ENCODE measurements at regions not wholly inside any gene's neighbourhood (a gene's known extent, or its start where the extent isn't known, plus 50 kb on each side); places are given as distances from the start of the nearest gene placed in this dataset.
A peak's percentile ranks its signal among the peaks of the same experiment; 100 is the strongest.

DNA sequence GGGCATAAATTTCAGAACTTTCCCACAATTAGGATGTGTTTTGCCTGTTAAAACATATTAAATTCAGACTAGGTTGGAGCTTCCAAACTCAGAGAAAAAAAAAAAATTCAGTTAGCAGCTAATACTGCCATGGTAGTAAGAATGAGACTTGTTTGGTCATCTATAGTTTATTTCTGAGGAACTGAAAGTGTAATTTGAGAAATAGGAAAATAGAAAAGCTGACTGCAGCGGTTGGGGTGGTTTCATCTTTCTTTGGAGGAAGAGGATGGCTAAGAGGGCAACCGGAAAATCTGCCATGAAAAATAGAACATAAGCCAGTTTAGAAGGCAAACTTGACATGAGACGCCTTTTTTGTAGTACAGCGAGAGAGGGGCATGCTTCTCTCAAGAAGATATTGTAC lies 371.2 kb upstream of the ROBO2 start:
- H3K79me2 ChIP-seq (ENCODE audit: low read length), result no peaks in the 10 kb centered on the region
- no peaks in the 10 kb centered on the region for H3K9me2 ChIP-seq (replicated peaks; ENCODE audit: low read length)
- CTCF ChIA-PET, result no interaction called here
- TF ChIP-seq EZH2 (IDR thresholded peaks at IDR 0.05; ENCODE audit: low read length, unreplicated experiment), result no peak
- TF ChIP-seq, protein P1, sequence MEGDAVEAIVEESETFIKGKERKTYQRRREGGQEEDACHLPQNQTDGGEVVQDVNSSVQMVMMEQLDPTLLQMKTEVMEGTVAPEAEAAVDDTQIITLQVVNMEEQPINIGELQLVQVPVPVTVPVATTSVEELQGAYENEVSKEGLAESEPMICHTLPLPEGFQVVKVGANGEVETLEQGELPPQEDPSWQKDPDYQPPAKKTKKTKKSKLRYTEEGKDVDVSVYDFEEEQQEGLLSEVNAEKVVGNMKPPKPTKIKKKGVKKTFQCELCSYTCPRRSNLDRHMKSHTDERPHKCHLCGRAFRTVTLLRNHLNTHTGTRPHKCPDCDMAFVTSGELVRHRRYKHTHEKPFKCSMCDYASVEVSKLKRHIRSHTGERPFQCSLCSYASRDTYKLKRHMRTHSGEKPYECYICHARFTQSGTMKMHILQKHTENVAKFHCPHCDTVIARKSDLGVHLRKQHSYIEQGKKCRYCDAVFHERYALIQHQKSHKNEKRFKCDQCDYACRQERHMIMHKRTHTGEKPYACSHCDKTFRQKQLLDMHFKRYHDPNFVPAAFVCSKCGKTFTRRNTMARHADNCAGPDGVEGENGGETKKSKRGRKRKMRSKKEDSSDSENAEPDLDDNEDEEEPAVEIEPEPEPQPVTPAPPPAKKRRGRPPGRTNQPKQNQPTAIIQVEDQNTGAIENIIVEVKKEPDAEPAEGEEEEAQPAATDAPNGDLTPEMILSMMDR (conservative IDR thresholded peaks at IDR 0.05; ENCODE audit: low read depth, low read length), result no peak
- TF ChIP-seq EZH2phosphoT487 (IDR thresholded peaks at IDR 0.05; ENCODE audit: borderline replicate concordance, low read length), result no peak
- H3K9ac ChIP-seq (ENCODE audit: low read length), result no peak overlapping the region
- no peaks in the 10 kb centered on the region for H3K9me3 ChIP-seq (ENCODE audit: low read length)
- peaks cover 17% of the 10 kb centered on the region; the same call in 1 of the 2 replicates for H3K27me3 ChIP-seq (ENCODE audit: low read length)
- no peaks in the 10 kb centered on the region for H3K36me3 ChIP-seq (ENCODE audit: low read depth, low read length)
- H3K4me1 ChIP-seq (ENCODE audit: insufficient read depth, low read length), result no peaks in the 10 kb centered on the region
- BruUV-seq (replicated peaks), result no TSS peak
- H3K27ac ChIP-seq (ENCODE audit: low read length), result no peak overlapping the region
- no peak overlapping the region for H3K4me3 ChIP-seq (ENCODE audit: low read length)
- H4K20me1 ChIP-seq (ENCODE audit: low read length), result no peaks in the 10 kb centered on the region
- ATAC-seq (no peak), DNase-seq (no peak)
- H2AFZ ChIP-seq (ENCODE audit: low read length), result 0 out of 2 replicates have a peak overlapping the region, but pooled peaks have one; percentile 24
- H3K4me2 ChIP-seq (ENCODE audit: low read length), result 0 out of 2 replicates have a peak overlapping the region, but pooled peaks have one; percentile 17
- H3F3A ChIP-seq (ENCODE audit: low read length, unreplicated experiment), result no peaks in the 10 kb centered on the region
- POLR2A ChIA-PET (ENCODE audit: unreplicated experiment), result no interaction called here
- intact Hi-C loops (cut with micrococcal nuclease), result no loop called here

DNA sequence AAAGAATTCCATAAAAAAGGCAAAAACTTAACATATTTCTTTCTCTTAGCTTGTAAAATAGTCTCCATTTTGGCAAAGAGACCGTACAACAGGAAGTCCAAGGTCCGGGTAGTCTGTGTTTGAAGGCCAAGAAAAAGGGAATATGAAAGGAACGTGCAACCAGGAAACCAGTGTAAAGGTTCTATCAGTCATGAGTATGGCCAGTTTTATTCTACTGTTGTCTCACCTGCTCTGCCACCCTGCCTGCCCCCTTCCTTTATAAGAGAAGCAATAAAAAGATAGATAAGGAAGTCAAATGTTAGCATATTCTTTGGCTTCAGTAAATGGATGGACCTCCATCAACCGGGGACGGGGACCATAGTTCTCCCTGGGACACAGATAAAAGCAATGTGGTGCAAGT lies 370.6 kb upstream of the ROBO2 start:
- TF ChIP-seq, protein P1 (conservative IDR thresholded peaks at IDR 0.05; ENCODE audit: low read depth, low read length), result no peak
- no peak for TF ChIP-seq EZH2 (IDR thresholded peaks at IDR 0.05; ENCODE audit: low read length, unreplicated experiment)
- TF ChIP-seq EZH2phosphoT487 (IDR thresholded peaks at IDR 0.05; ENCODE audit: borderline replicate concordance, low read length), result no peak
- Histone ChIP-seq H3F3A (ENCODE audit: low read length, unreplicated experiment) (no peaks in the 10 kb centered on the region), H3K9ac (ENCODE audit: low read length) (no peak overlapping the region), H2AFZ (ENCODE audit: low read length) (no peak overlapping the region), H3K4me1 (ENCODE audit: insufficient read depth, low read length) (no peaks in the 10 kb centered on the region), H3K27me3 (ENCODE audit: low read length) (peaks cover 14% of the 10 kb centered on the region; the same call in 1 of the 2 replicates), H3K9me2 (replicated peaks; ENCODE audit: low read length) (no peaks in the 10 kb centered on the region), H3K4me2 (ENCODE audit: low read length) (peak overlapping the region; percentile 17; the same call in 1 of the 2 replicates), H4K20me1 (ENCODE audit: low read length) (no peaks in the 10 kb centered on the region), H3K79me2 (ENCODE audit: low read length) (no peaks in the 10 kb centered on the region), H3K4me3 (ENCODE audit: low read length) (no peak overlapping the region), H3K9me3 (ENCODE audit: low read length) (no peaks in the 10 kb centered on the region), H3K27ac (ENCODE audit: low read length) (no peak overlapping the region), H3K36me3 (ENCODE audit: low read depth, low read length) (no peaks in the 10 kb centered on the region)
- DNase-seq (no peak), ATAC-seq (no peak)
- ChIA-PET POLR2A (ENCODE audit: unreplicated experiment) (no interaction called here), CTCF (interaction anchor here (0.7 kb wide), 1 partner anchor 9 kb away, joined by 3 read pairs; no protein-coding TSS in a partner anchor)
- intact Hi-C loops (cut with micrococcal nuclease), result no loop called here
- no TSS peak for BruUV-seq (replicated peaks)

DNA sequence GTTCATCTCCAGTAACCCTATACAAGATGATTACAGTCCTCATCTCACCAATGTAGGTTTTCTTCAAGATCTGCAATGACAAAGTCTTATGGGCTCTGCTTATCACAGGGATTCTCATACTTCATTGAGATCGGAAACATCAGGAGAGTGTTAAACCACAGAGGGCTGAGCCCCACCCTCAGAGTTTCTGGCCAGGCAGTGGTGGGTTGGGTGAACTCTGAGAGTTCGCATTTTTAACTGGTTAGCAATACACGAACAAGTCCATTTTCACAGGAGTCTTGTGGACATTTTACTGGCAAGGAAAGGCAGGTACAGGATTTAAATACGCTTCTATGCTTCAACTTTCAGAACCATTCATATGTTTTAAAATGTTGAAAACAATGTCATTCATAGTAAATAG lies 366.7 kb upstream of the ROBO2 start:
- TF ChIP-seq, protein P1 (conservative IDR thresholded peaks at IDR 0.05; ENCODE audit: low read depth, low read length), result no peak
- TF ChIP-seq EZH2 (IDR thresholded peaks at IDR 0.05; ENCODE audit: low read length, unreplicated experiment), result no peak
- no peak for TF ChIP-seq EZH2phosphoT487 (IDR thresholded peaks at IDR 0.05; ENCODE audit: borderline replicate concordance, low read length)
- no peaks in the 10 kb centered on the region for H3K36me3 ChIP-seq (ENCODE audit: low read depth, low read length)
- no peak for DNase-seq
- no peaks in the 10 kb centered on the region for H3F3A ChIP-seq (ENCODE audit: low read length, unreplicated experiment)
- peaks cover 30% of the 10 kb centered on the region for H3K27me3 ChIP-seq (ENCODE audit: low read length)
- H3K27ac ChIP-seq (ENCODE audit: low read length), result no peak overlapping the region
- POLR2A ChIA-PET (ENCODE audit: unreplicated experiment), result no interaction called here
- intact Hi-C loops (cut with micrococcal nuclease), result loop anchor here (10.0 kb wide), 1 partner anchor 58 kb away; no protein-coding TSS in a partner anchor
- CTCF ChIA-PET, result no interaction called here
- no peaks in the 10 kb centered on the region for H3K4me1 ChIP-seq (ENCODE audit: insufficient read depth, low read length)
- no TSS peak for BruUV-seq (replicated peaks)
- no peak overlapping the region for H3K4me3 ChIP-seq (ENCODE audit: low read length)
- H4K20me1 ChIP-seq (ENCODE audit: low read length), result no peaks in the 10 kb centered on the region
- H3K9me3 ChIP-seq (ENCODE audit: low read length), result no peaks in the 10 kb centered on the region
- H2AFZ ChIP-seq (ENCODE audit: low read length), result no peak overlapping the region
- ATAC-seq, result no peak
- no peaks in the 10 kb centered on the region for H3K9me2 ChIP-seq (replicated peaks; ENCODE audit: low read length)
- no peak overlapping the region for H3K4me2 ChIP-seq (ENCODE audit: low read length)
- H3K79me2 ChIP-seq (ENCODE audit: low read length), result no peaks in the 10 kb centered on the region
- no peak overlapping the region for H3K9ac ChIP-seq (ENCODE audit: low read length)
